BE2C (cell line): ENCODE measurements at regions not wholly inside any gene's neighbourhood (a gene's known extent, or its start where the extent isn't known, plus 50 kb on each side); places are given as distances from the start of the nearest gene placed in this dataset.

Experiments used
- DNase-seq: peaks from one replicate; pipeline ENCODE4 v3.0.0-alpha.2; 2020
- H3K27me3 ChIP-seq: fragments of 250-450 bp; sonication (Bioruptor Pico); 2 replicates; pipeline ENCODE4 v1.5.1; 2020; ENCODE audit warnings: mild to moderate bottlenecking
- H3K36me3 ChIP-seq: fragments of 250-450 bp; sonication (Bioruptor Pico); 2 replicates; pipeline ENCODE4 v1.5.1; 2020; ENCODE audit warnings: mild to moderate bottlenecking
- H3K4me1 ChIP-seq: fragments of 250-450 bp; sonication (Bioruptor Pico); 2 replicates; pipeline ENCODE4 v1.5.1; 2020
- H3K4me3 ChIP-seq: 2 replicates; pipeline ENCODE4 v1.5.1; 2011; ENCODE audit warnings: low read depth, low read length
- H3K9me3 ChIP-seq: fragments of 250-450 bp; sonication (Bioruptor Pico); 2 replicates; pipeline ENCODE4 v1.5.1; 2020
- CTCF ChIP-seq: IDR thresholded peaks from 2 replicates; pipeline ENCODE4 v1.5.1; 2012; ENCODE audit warnings: mild to moderate bottlenecking, low read depth, low read length

GRCh38 chr2:19460761-19461160 lies 102.3 kb upstream of the OSR1 start:
- DNase-seq, result no peak
- no peaks in the 10 kb centered on the region for H3K9me3 ChIP-seq
- no peaks in the 10 kb centered on the region for H3K36me3 ChIP-seq
- H3K27me3 ChIP-seq, result no peaks in the 10 kb centered on the region
- no peak for TF ChIP-seq CTCF
- H3K4me3 ChIP-seq, result no peak overlapping the region
- H3K4me1 ChIP-seq, result no peaks in the 10 kb centered on the region

- Histone ChIP-seq H3K36me3 (no peaks in the 10 kb centered on the region), H3K27me3 (no peaks in the 10 kb centered on the region), H3K4me1 (no peaks in the 10 kb centered on the region), H3K4me3 (no peak overlapping the region), H3K9me3 (no peaks in the 10 kb centered on the region)
- no peak for DNase-seq
- no peak for TF ChIP-seq CTCF
Observed at GRCh38 chr2:19458427-19459003, 100.1 kb upstream of the OSR1 start.

- no peaks in the 10 kb centered on the region for H3K36me3 ChIP-seq
Observed at GRCh38 chr2:19457809-19458208, 99.4 kb upstream of the OSR1 start.

GRCh38 chr2:19456705-19457309 lies 98.4 kb upstream of the OSR1 start:
- Histone ChIP-seq H3K36me3 (no peaks in the 10 kb centered on the region), H3K4me1 (no peaks in the 10 kb centered on the region), H3K4me3 (no peak overlapping the region), H3K27me3 (no peaks in the 10 kb centered on the region), H3K9me3 (no peaks in the 10 kb centered on the region)
- TF ChIP-seq CTCF, result no peak
- DNase-seq, result no peak

More at GRCh38 chr2:19457809-19458208, 99.4 kb upstream of the OSR1 start:
- no peak overlapping the region for H3K4me3 ChIP-seq
- no peaks in the 10 kb centered on the region for H3K9me3 ChIP-seq
- no peak for TF ChIP-seq CTCF
- DNase-seq, result no peak
- H3K4me1 ChIP-seq, result no peaks in the 10 kb centered on the region
- H3K27me3 ChIP-seq, result no peaks in the 10 kb centered on the region

DNA sequence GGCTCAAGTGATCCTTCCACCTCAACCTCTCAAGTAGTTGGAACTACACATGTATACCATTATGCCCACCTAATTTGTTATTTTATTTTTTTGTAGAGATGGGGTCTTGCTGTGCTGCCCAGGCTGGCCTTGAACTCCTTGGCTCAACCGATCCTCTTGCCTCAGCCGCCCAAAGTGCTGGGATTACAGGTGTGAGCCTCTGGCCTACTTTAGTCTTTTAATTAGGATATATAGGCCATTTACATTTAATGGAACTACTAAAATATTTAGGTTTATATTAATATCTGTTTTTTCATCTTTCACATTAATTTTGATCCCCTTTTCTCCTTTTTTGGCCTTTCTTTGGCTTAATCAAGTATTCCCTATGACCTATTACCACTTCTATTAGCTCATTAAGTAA lies 95.7 kb upstream of the OSR1 start:
- Histone ChIP-seq H3K4me1 (no peaks in the 10 kb centered on the region), H3K9me3 (no peaks in the 10 kb centered on the region), H3K36me3 (no peaks in the 10 kb centered on the region), H3K27me3 (no peaks in the 10 kb centered on the region), H3K4me3 (no peak overlapping the region)
- no peak for DNase-seq
- TF ChIP-seq CTCF, result no peak

- no peak for TF ChIP-seq CTCF
- Histone ChIP-seq H3K9me3 (no peaks in the 10 kb centered on the region), H3K4me3 (no peak overlapping the region), H3K4me1 (no peaks in the 10 kb centered on the region), H3K27me3 (no peaks in the 10 kb centered on the region), H3K36me3 (no peaks in the 10 kb centered on the region)
- no peak for DNase-seq
Observed at GRCh38 chr2:19442731-19443130, 84.3 kb upstream of the OSR1 start.
